ENCODE measurements at regions not wholly inside any gene's neighbourhood (a gene's known extent, or its start where the extent isn't known, plus 50 kb on each side); places are given as distances from the start of the nearest gene placed in this dataset.
"Not testable (repeated sequence)": the region's sequence is repeated elsewhere in the genome, so short reads cannot be mapped to it uniquely, and the experiment has no call there.

DNA sequence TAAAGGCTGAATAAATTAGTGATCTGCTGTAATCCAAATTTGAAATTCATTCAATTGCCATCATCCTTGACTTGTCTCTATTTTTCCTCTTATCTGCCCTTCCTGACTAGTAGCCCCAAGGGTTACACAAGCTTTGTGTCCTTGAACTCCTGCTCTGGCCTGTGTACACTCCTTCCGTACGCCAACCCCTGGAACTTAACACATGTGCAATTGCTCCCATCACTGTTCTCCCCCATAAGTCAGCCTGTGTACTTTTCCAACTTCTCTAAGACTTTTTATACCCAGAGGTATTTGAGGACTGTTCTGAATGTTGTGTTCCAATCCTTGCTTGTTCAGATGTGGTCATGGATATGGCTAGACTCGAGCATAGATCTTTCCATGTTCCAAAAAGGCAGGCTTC is 171.1 kb upstream of the G2E3 start:
- no peak for DNase-seq

GRCh38 chr14:30389134-30389876 is 169.7 kb upstream of the G2E3 start:
- no peak for DNase-seq

GRCh38 chr14:30389877-30390385 is 169.0 kb upstream of the G2E3 start:
- no peak for DNase-seq

DNA sequence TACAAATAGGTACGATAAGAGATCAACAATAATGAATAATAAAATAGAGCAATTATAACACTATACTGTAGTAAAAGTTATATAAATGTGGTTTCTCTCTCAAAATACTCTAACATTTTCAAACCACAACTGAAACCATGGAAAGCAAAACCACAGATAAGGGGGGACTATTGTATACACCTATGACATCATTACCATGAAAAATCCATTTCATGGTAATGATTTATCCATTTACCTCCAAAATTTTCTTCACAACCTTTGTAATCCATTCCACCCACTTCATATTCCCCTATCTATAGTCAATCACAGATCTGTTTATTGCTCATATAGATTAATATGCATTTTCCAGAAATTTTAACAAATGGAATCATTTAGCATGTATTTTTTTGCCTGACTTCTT is 163.9 kb upstream of the G2E3 start:
- no peak for DNase-seq

DNA sequence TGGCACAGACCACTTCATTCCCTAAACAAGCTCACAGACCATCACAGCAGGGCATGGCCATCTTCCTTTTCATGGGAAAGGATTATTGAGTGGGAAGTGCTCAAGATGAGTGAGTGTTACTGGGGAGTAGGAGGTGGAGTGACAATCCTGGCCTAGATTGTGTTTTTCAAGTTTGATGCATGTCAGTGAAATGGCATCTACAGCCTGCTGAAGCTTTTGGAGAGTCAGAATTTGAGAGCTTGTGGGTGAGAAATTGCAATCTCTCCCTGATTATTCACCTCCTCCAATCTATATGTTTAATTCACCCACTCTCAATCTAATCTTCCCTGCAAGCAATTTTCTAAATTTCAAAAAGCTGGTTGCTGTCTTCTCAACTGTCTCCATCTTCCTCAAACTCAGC is 156.1 kb upstream of the G2E3 start:
- no peak for DNase-seq

DNA sequence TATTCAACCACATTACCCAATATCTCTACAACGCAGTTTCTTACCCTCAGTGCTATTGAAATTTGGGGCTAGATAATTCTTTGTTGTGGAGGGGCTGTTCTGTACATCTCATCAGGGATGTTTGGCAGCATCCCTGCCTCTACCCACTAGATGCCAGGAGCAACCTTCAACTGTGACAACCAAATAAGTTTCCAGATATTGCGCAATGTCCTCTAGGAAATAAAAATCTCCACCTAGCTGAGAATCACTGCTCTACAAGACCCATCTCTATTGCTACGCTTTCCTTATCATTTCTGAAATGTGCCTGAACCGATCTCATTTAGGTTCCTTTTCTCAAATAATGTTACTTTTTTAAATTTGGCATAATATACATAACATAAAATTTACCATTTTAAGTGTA is 155.2 kb upstream of the G2E3 start:
- DNase-seq: no peak

DNA sequence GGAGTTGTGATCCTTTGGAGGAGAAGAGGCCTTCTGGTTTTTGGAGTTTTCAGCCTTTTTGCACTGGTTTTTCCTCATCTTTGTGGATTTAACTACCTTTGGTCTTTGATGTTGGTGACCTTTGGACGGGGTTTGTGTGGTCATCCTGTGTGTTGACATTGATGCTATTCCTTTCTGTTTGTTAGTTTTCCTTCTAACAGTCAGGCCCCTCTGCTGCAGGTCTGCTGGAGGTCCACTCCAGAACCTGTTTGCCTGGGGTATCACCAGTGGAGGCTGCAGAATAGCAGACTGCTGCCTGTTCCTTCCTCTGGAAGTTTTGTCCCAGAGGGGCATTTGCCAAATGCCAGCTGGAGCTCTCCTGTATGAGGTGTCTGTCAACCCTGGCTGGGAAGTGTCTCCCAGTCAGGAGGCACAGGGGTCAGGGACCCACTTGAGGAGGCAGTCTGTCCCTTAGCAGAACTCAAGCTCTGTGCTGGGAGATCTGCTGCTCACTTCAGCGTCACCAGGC is 149.4 kb upstream of the G2E3 start:
- not testable (repeated sequence) for DNase-seq

GRCh38 chr14:30410986-30411385 is 148.0 kb upstream of the G2E3 start:
- peak; percentile 18 for DNase-seq

- not testable (repeated sequence) for DNase-seq
These were observed 145.8 kb upstream of the G2E3 start for GRCh38 chr14:30413184-30413583.

DNA sequence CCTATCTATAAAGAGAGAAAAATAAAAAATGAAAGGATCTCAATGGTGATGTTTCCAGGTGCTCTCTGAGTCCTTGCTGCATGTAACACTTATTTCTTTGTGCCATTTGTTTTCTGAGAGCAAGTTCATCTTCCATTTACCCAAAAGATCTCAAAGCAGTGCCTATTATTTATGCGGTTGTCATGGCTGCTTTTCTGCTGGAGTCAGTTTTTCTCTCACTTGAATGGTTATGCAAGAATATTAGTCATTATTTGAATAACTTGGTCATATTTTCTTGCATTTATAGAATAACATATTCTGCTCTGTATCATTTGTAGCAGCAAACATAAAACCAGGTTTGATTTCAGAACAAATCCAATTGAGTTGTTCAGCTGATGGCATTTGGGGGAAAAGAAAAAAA is 141.8 kb upstream of the G2E3 start:
- DNase-seq: no peak

DNA sequence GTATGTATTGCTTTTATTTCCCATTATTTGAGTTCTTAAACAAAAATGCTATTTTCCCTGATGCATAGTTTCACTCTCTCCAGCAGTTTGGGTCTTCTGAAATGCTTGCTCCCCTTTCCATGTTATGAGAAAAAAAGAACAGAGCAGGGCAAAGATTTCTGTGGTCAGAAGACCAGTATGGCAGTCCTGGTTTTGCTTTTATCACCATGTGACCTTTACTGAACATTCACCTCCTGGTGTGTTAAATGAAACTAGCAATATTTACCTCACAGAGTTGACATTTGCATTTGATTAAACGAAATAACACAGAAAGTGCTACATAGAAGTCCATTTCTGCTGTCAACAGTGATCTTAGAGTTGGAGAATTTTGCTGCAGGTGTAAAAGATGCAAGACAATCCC is 141.0 kb upstream of the G2E3 start:
- DNase-seq: no peak

- no peak for DNase-seq
These were observed 139.9 kb upstream of the G2E3 start for GRCh38 chr14:30419037-30419436.

- no peak for DNase-seq
These were observed 138.4 kb upstream of the G2E3 start for GRCh38 chr14:30420515-30420914.

DNA sequence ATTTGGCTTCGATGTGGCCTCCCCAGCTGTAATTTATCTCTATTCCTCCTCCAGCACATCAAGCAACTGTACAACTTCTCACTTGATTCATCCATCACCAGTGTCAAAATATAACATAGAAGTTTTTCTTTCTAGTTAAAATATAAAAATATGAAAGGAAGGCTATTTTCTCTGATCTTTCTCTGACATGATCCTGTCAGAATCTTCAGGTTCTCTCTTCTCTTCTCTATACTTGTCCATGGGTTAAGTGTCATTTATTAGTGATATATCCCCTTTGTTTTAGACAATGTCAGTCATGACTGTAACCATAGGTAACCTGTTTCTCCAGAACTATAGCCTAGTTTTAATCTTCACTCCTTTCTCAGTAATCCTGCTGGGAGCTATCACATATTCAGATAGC is 132.5 kb upstream of the G2E3 start:
- no peak for DNase-seq

DNA sequence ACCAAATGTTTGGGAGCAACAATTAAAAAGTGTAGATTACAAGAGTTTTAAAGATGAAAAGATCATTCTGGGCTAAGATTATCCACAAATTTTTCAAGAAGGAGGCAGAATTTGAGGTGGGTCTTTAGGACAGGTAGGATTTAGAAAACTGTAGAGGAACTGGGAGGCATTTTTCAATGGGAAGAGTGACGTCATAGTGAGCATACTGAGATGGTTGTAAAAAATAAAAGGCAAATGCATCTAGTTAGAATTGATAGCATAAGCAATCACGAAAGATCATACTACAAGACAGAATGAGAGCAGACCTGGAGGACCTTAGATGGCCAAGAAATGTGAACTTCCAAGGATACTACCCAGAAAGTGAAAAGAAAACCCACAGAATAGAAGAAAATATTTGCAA is 131.6 kb upstream of the G2E3 start:
- DNase-seq: no peak

DNA sequence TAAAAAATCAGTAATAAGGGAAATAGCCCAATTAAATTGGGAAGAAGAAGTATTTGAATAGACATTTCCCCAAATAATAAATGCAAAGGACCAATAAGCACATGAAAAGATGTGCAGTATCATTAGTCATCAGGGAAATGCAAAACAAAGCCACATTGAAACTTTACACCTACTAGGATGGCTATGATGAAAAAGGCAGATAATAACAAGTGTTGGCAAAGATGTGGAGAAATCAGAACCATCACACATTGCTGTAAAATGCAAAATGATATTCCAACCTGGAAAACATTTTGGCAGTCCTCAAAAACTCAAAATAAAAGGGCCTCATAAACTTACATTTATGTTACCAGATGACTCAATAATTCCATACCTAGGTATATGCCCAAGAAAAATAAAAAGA is 131.1 kb upstream of the G2E3 start:
- DNase-seq: no peak

- DNase-seq: no peak
These were observed 127.4 kb upstream of the G2E3 start for GRCh38 chr14:30431552-30431951.

DNA sequence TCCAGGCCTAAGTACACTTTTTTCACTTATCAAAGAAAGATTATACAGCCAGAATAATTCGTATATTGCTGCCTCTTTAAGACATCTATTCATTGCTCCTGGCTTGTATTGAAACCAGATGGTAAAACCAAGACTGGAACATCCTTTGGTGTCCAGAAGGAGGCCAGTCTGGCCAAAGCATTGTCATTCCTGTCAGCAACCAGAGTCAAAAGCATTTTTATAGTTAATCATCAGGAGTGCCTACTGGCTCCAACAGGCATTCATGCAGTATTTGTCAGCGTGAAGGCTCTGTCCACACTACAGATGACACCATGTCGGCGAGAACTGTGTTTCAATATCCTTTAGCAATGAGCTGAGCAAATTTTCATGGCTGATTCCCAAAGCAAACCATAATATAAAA is 118.0 kb upstream of the G2E3 start:
- no peak for DNase-seq

- peak; percentile 5 for DNase-seq
These were observed 115.5 kb upstream of the G2E3 start for GRCh38 chr14:30443368-30444007.

GRCh38 chr14:30444451-30444850 is 114.5 kb upstream of the G2E3 start:
- no peak for DNase-seq

DNA sequence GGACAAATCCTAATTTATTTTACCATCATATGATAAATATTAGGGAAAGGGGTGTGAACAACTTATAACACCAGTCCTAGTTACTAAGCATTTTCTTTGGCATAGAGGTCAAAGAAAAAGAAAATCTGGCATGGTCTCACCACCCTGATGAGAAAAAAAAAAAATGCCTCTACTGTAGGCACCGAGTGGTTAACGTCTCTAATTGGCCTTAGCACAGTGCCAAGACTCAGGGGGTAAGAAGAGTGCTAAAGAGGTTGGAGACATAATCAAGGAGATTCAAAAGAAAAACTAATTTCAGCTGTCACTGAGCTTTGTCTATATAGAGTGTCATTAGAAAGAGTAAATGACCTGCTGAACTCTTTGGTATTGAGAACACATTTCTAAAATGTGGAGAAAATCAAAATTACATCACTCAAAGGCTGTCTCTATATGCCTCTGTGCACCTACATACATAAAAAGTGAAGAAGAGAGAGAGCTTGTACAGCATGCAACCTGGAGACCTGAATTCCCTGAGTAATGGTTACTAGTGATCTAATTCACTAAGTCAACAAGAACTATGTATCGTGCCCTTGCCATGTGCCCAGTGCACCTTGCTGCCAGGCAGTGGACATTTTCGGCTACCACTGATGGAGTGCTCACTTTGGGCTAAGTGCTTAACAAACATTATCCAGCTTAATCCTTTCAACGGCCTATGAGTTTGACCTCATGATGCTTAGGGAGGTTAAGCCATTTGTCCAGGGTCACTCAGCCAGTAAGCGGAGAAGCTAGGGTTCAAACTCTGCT is 113.8 kb upstream of the G2E3 start:
- DNase-seq: no peak

DNA sequence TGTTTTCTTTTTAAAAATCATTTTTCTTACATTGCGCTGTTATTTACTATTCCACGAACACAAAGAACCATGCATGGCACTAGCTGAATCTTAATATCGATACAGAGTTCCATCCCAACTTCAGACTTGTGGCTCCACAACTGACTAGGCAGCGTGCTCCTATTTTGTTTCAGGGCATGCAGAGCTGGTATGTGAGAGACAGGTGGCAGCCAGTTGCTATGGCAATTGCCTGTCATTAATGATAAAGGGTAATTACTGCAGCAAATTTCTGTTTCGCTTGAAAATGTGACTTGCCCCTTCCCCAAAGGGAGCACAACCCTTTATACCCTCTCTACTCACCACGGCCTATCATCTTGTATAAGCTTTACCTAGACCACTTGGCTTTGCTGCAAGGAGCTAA is 113.1 kb upstream of the G2E3 start:
- DNase-seq: no peak

All from MV-4-11 (cell line).